SU-DHL-6 (cell line): ENCODE measurements at regions not wholly inside any gene's neighbourhood (a gene's known extent, or its start where the extent isn't known, plus 50 kb on each side); places are given as distances from the start of the nearest gene placed in this dataset.

Experiments
- H2AFZ ChIP-seq: fragments of 200-600 bp; sonication (generic); 2 replicates; pipeline ENCODE4 v1.6.1; 2014; ENCODE audit warnings: low read depth, mild to moderate bottlenecking, moderate library complexity, mixed read lengths, antibody characterized with exemption, low read length; ENCODE audit not compliant: severe bottlenecking
- H3F3A ChIP-seq: fragments of 200-600 bp; shearing (Covaris generic); 2 replicates; pipeline ENCODE4 v1.6.0; 2016; ENCODE audit warnings: antibody characterized with exemption, mild to moderate bottlenecking; ENCODE audit not compliant: insufficient read depth
- H3K27ac ChIP-seq: fragments of 200-600 bp; sonication (generic); 2 replicates; pipeline ENCODE4 v1.5.1; 2016; ENCODE audit warnings: low read depth, mild to moderate bottlenecking, low read length, moderate library complexity, mixed read lengths
- H3K27me3 ChIP-seq: fragments of 200-600 bp; sonication (generic), shearing (Covaris generic); 2 replicates; pipeline ENCODE4 v1.6.0; 2014; ENCODE audit warnings: mild to moderate bottlenecking, low read length
- H3K36me3 ChIP-seq: fragments of 200-600 bp; sonication (generic); 2 replicates; pipeline ENCODE4 v1.6.1; 2014; ENCODE audit warnings: mild to moderate bottlenecking, low read length, mixed read lengths
- H3K4me2 ChIP-seq: fragments of 300-600, 200-600 bp; shearing (Covaris generic), sonication (generic); 2 replicates; pipeline ENCODE4 v1.6.0; 2014; ENCODE audit warnings: low read length, low read depth, mild to moderate bottlenecking; ENCODE audit not compliant: poor library complexity, severe bottlenecking
- H3K4me3 ChIP-seq: fragments of 200-600 bp; sonication (generic); 2 replicates; pipeline ENCODE4 v1.5.1; 2014; ENCODE audit warnings: antibody characterized with exemption, low read length, mild to moderate bottlenecking, mixed read lengths; ENCODE audit not compliant: insufficient read depth, poor library complexity, severe bottlenecking
- H3K79me2 ChIP-seq: fragments of 200-600 bp; sonication (generic); 2 replicates; pipeline ENCODE4 v1.6.1; 2014; ENCODE audit warnings: mild to moderate bottlenecking, low read length, moderate library complexity; ENCODE audit not compliant: insufficient read depth
- H3K9ac ChIP-seq: fragments of 200-600 bp; sonication (generic); 2 replicates; pipeline ENCODE4 v1.7.0; 2014; ENCODE audit warnings: mild to moderate bottlenecking, low read length
- H3K9me2 ChIP-seq: fragments of 200-600 bp; sonication (generic); replicated peaks from 2 replicates; pipeline ENCODE4 v1.6.1; 2014; ENCODE audit warnings: low read length; ENCODE audit not compliant: insufficient read depth
- H3K9me3 ChIP-seq: fragments of 200-600 bp; sonication (generic); 2 replicates; pipeline ENCODE4 v1.6.1; 2014; ENCODE audit warnings: low read length, mixed read lengths; ENCODE audit not compliant: insufficient read depth
- H4K20me1 ChIP-seq: fragments of 200-600 bp; sonication (generic); 2 replicates; pipeline ENCODE4 v1.6.1; 2014; ENCODE audit warnings: low read depth, mild to moderate bottlenecking, antibody characterized with exemption, low read length, moderate library complexity, mixed read lengths
- CTCF ChIP-seq: fragments of 200-600 bp; sonication (generic); IDR thresholded peaks from one replicate; pipeline ENCODE4 v1.5.1; 2017; ENCODE audit warnings: antibody characterized with exemption, mild to moderate bottlenecking, low read length, moderate library complexity; ENCODE audit not compliant: insufficient read depth, poor library complexity, severe bottlenecking
- EZH2phosphoT487 ChIP-seq: fragments of 200-600 bp; sonication (generic), shearing (Covaris generic); conservative IDR thresholded peaks from 2 replicates; pipeline ENCODE4 v1.6.1; 2018; ENCODE audit warnings: mild to moderate bottlenecking, antibody characterized with exemption, low read length, moderate library complexity, mixed read lengths

- no peaks in the 10 kb centered on the region for H3K36me3 ChIP-seq
- H3K9me2 ChIP-seq = no peaks in the 10 kb centered on the region
- no peaks in the 10 kb centered on the region for H3K9me3 ChIP-seq
- TF ChIP-seq CTCF (no peak), EZH2phosphoT487 (no peak)
- no peak overlapping the region for H3K4me3 ChIP-seq
- H3K79me2 ChIP-seq = no peaks in the 10 kb centered on the region
- no peak overlapping the region for H3K9ac ChIP-seq
- no peak overlapping the region for H3K4me2 ChIP-seq
- H2AFZ ChIP-seq = no peak overlapping the region
- no peaks in the 10 kb centered on the region for H3F3A ChIP-seq
- H3K27me3 ChIP-seq = no peaks in the 10 kb centered on the region
- H3K27ac ChIP-seq = no peak overlapping the region
- H4K20me1 ChIP-seq = no peaks in the 10 kb centered on the region
These were observed 214.8 kb downstream of the EMP1 start for GRCh38 chr12:13411287-13411686.

- Histone ChIP-seq H3K36me3 (no peaks in the 10 kb centered on the region), H3K9me3 (no peaks in the 10 kb centered on the region), H3K4me2 (no peak overlapping the region), H3K27me3 (no peaks in the 10 kb centered on the region), H2AFZ (no peak overlapping the region), H3K4me3 (no peak overlapping the region), H3F3A (no peaks in the 10 kb centered on the region), H3K79me2 (no peaks in the 10 kb centered on the region), H3K9ac (no peak overlapping the region), H3K9me2 (no peaks in the 10 kb centered on the region), H3K27ac (no peak overlapping the region), H4K20me1 (no peaks in the 10 kb centered on the region)
- TF ChIP-seq CTCF = no peak
- TF ChIP-seq EZH2phosphoT487 = no peak
These were observed 209.6 kb downstream of the EMP1 start for GRCh38 chr12:13405961-13406703.

- Histone ChIP-seq H3K4me2 (no peak overlapping the region), H3F3A (no peaks in the 10 kb centered on the region), H2AFZ (no peak overlapping the region), H4K20me1 (no peaks in the 10 kb centered on the region), H3K9ac (no peak overlapping the region), H3K27me3 (no peaks in the 10 kb centered on the region), H3K9me2 (no peaks in the 10 kb centered on the region), H3K36me3 (no peaks in the 10 kb centered on the region), H3K79me2 (no peaks in the 10 kb centered on the region), H3K27ac (no peak overlapping the region), H3K4me3 (no peak overlapping the region), H3K9me3 (no peaks in the 10 kb centered on the region)
- TF ChIP-seq EZH2phosphoT487 (no peak), CTCF (no peak)
These were observed 208.3 kb downstream of the EMP1 start for GRCh38 chr12:13404631-13405473.
